Neural progenitor cell (in vitro differentiated cells): ENCODE measurements at regions not wholly inside any gene's neighbourhood (a gene's known extent, or its start where the extent isn't known, plus 50 kb on each side); places are given as distances from the start of the nearest gene placed in this dataset.

Experiments
- DNase-seq: peaks from one replicate; pipeline ENCODE4 v3.0.0-alpha.2; 2016; ENCODE audit warnings: low spot score
- H2AFZ ChIP-seq: fragments of 200-600 bp; sonication (generic); replicated peaks from 2 replicates; pipeline ENCODE4 v1.6.1; 2016; ENCODE audit warnings: antibody characterized with exemption
- H3F3A ChIP-seq: fragments of 200-600 bp; sonication (generic); 2 replicates; pipeline ENCODE4 v1.6.1; 2016; ENCODE audit warnings: antibody characterized with exemption, low read depth
- H3K27ac ChIP-seq: fragments of 200-600 bp; sonication (generic); 2 replicates; pipeline ENCODE4 v1.5.1; 2016; ENCODE audit warnings: mild to moderate bottlenecking
- H3K27me3 ChIP-seq: fragments of 200-600 bp; sonication (generic); 2 replicates; pipeline ENCODE4 v1.6.1; 2016; ENCODE audit warnings: mild to moderate bottlenecking, moderate library complexity
- H3K36me3 ChIP-seq: fragments of 200-600 bp; sonication (generic); 2 replicates; pipeline ENCODE4 v1.5.1; 2016
- H3K4me1 ChIP-seq: fragments of 200-600 bp; sonication (generic); 2 replicates; pipeline ENCODE4 v1.6.1; 2016; ENCODE audit warnings: mixed run types
- H3K4me2 ChIP-seq: fragments of 200-600 bp; sonication (generic); 2 replicates; pipeline ENCODE4 v1.6.1; 2016
- H3K4me3 ChIP-seq: fragments of 200-600 bp; sonication (generic); 2 replicates; pipeline ENCODE4 v1.5.1; 2016
- H3K79me2 ChIP-seq: fragments of 200-600 bp; sonication (generic); 2 replicates; pipeline ENCODE4 v1.6.1; 2016; ENCODE audit warnings: low read depth
- H3K9ac ChIP-seq: fragments of 200-600 bp; sonication (generic); 2 replicates; pipeline ENCODE4 v1.6.1; 2016
- H3K9me3 ChIP-seq: fragments of 200-600 bp; sonication (generic); 2 replicates; pipeline ENCODE4 v1.5.1; 2016; ENCODE audit warnings: low read depth
- H4K20me1 ChIP-seq: fragments of 200-600 bp; sonication (generic); 2 replicates; pipeline ENCODE4 v1.6.1; 2016; ENCODE audit warnings: low read depth
- H3K27ac Mint-ChIP-seq: 3 replicates; pipeline ENCODE4 v1.8.0; 2021; ENCODE audit warnings: mixed read lengths
- H3K27me3 Mint-ChIP-seq: 2 replicates; pipeline ENCODE4 v1.8.0; 2022; ENCODE audit warnings: low read depth, mild to moderate bottlenecking, inconsistent platforms, moderate library complexity, mixed read lengths; ENCODE audit not compliant: insufficient read depth
- H3K36me3 Mint-ChIP-seq: 3 replicates; pipeline ENCODE4 v1.8.0; 2021; ENCODE audit warnings: mixed read lengths
- H3K4me1 Mint-ChIP-seq: 3 replicates; pipeline ENCODE4 v1.8.0; 2021; ENCODE audit warnings: mixed read lengths
- H3K4me3 Mint-ChIP-seq: 3 replicates; pipeline ENCODE4 v1.8.0; 2021; ENCODE audit warnings: mild to moderate bottlenecking, moderate library complexity, mixed read lengths
- H3K9me3 Mint-ChIP-seq: 3 replicates; pipeline ENCODE4 v1.8.0; 2020; ENCODE audit warnings: mixed read lengths
- EZH2 ChIP-seq: fragments of 200-600 bp; sonication (generic); IDR thresholded peaks from 2 replicates; pipeline ENCODE4 v1.6.1; 2017; ENCODE audit warnings: antibody characterized with exemption, mild to moderate bottlenecking, moderate library complexity
- EZH2phosphoT487 ChIP-seq: fragments of 200-600 bp; sonication (generic); IDR thresholded peaks from 2 replicates; pipeline ENCODE4 v1.6.1; 2017; ENCODE audit warnings: antibody characterized with exemption
- TF ChIP-seq, protein P1 (sequence below): fragments of 200-600 bp; sonication (generic); IDR thresholded peaks from 2 replicates; pipeline ENCODE4 v1.5.1; 2017; ENCODE audit warnings: antibody characterized with exemption, mild to moderate bottlenecking

DNA sequence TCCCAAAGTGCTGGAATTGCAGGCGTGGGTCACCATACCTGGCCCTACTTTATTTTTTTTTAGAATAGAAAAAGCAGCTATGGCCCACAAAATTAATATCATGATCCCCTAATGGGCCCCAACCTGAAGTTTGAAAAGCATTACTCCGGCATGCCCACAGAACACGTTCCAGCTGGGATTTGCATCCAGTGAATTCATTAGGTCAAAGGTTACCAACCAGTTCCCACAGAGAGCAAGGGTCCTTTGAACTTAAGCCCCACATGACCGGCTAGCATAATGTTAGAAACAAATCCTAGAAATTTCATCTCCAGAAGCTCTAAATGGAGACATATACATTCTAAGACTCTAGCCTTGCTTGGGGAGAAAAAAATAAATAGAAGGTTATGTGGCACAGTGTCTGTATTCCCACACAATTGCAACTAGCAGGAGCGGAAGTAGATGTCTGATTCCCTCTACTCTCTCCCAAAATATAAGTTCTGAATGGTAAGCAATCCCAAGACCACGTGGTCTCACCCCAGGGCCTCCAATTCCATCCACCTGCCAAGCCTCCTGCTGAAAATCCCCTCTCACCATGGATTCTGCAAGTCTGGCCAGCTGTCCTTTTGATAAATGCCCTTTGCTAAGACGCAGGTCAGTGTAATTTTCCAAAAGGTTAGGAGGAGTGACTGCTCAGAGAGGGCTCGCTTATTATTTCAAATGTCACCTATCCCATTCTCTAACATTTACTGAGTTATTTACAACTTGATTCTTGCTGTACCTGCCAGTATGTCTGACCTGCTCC, 395.8 kb downstream of the NPIPA8 start:
- DNase-seq: no peak
- no peak for TF ChIP-seq EZH2
- TF ChIP-seq EZH2phosphoT487: no peak
- TF ChIP-seq, protein P1, sequence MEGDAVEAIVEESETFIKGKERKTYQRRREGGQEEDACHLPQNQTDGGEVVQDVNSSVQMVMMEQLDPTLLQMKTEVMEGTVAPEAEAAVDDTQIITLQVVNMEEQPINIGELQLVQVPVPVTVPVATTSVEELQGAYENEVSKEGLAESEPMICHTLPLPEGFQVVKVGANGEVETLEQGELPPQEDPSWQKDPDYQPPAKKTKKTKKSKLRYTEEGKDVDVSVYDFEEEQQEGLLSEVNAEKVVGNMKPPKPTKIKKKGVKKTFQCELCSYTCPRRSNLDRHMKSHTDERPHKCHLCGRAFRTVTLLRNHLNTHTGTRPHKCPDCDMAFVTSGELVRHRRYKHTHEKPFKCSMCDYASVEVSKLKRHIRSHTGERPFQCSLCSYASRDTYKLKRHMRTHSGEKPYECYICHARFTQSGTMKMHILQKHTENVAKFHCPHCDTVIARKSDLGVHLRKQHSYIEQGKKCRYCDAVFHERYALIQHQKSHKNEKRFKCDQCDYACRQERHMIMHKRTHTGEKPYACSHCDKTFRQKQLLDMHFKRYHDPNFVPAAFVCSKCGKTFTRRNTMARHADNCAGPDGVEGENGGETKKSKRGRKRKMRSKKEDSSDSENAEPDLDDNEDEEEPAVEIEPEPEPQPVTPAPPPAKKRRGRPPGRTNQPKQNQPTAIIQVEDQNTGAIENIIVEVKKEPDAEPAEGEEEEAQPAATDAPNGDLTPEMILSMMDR: no peak
- Mint-ChIP-seq H3K4me1 (peaks cover 29% of the 10 kb centered on the region), H3K36me3 (no peaks in the 10 kb centered on the region), H3K9me3 (peaks cover 5% of the 10 kb centered on the region), H3K4me3 (peak overlapping the region; percentile 4), H3K27ac (peak overlapping the region; percentile 75), H3K27me3 (peaks cover 6% of the 10 kb centered on the region)
- Histone ChIP-seq H3K4me1 (peaks cover 24% of the 10 kb centered on the region), H3F3A (peaks cover 11% of the 10 kb centered on the region), H3K36me3 (no peaks in the 10 kb centered on the region), H3K79me2 (no peaks in the 10 kb centered on the region), H3K27me3 (no peaks in the 10 kb centered on the region), H3K27ac (peak overlapping the region; percentile 5), H4K20me1 (no peaks in the 10 kb centered on the region), H3K9me3 (no peaks in the 10 kb centered on the region), H3K4me2 (peak overlapping the region; percentile 48), H2AFZ (no peak overlapping the region), H3K4me3 (no peak overlapping the region), H3K9ac (no peak overlapping the region)

DNA sequence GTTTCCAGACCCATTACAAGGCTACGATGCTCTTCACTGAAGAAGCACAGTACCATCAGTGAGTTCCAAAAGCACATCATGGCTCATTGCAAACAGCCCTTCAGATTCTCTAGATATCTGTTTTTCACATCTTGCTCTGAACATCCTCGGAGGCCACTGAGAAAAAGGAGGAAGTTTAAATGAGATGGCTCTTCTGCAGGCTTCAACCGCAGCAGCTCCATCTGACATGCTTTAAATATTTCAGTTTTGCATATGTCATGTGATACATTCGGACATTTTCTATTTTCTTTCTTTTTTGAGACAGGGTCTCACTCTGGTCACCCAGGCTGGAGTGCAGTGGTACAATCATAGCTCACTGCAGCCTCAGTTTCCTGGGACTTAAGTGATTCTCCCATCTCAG, 396.8 kb downstream of the NPIPA8 start:
- H3K9ac ChIP-seq: no peak overlapping the region
- H3K9me3 ChIP-seq: no peaks in the 10 kb centered on the region
- TF ChIP-seq, protein P1: no peak
- TF ChIP-seq EZH2: no peak
- no peak for TF ChIP-seq EZH2phosphoT487
- no peaks in the 10 kb centered on the region for H3K27me3 ChIP-seq
- Mint-ChIP-seq H3K4me3 (no peak overlapping the region), H3K27me3 (peaks cover 6% of the 10 kb centered on the region), H3K4me1 (peaks cover 30% of the 10 kb centered on the region), H3K27ac (peak overlapping the region; percentile 74), H3K36me3 (no peaks in the 10 kb centered on the region), H3K9me3 (peaks cover 5% of the 10 kb centered on the region)
- peaks cover 11% of the 10 kb centered on the region for H3F3A ChIP-seq
- H3K27ac ChIP-seq: no peak overlapping the region
- DNase-seq: no peak
- no peak overlapping the region for H2AFZ ChIP-seq
- H3K79me2 ChIP-seq: no peaks in the 10 kb centered on the region
- no peak overlapping the region for H3K4me3 ChIP-seq
- H4K20me1 ChIP-seq: no peaks in the 10 kb centered on the region
- no peaks in the 10 kb centered on the region for H3K36me3 ChIP-seq
- no peak overlapping the region for H3K4me2 ChIP-seq
- peaks cover 24% of the 10 kb centered on the region for H3K4me1 ChIP-seq

DNA sequence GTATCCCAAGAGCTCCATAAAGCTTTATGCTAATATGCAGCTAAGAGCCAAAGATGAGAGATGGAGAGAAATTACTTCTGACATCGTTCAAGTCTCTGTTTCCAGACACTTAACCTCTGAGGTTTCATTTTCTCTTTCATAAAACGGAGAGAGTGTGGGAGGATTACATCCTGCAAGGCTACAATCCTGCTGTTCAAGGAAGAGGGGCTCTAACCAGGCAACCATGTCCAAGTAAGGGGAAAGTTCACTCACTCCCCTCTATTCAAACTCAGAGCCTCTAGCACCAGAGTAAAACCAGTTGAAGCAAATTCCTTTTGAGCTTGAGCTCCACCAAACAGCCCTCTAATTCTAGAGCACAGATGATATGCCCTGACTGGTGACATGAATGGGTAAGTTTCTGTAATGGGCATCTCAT, 397.4 kb downstream of the NPIPA8 start:
- peak overlapping the region; percentile 74 for H3K27ac Mint-ChIP-seq
- Histone ChIP-seq H3K27ac (no peak overlapping the region), H3K27me3 (no peaks in the 10 kb centered on the region), H3F3A (peaks cover 11% of the 10 kb centered on the region), H3K4me2 (no peak overlapping the region), H3K4me1 (peaks cover 24% of the 10 kb centered on the region), H3K9ac (no peak overlapping the region), H3K36me3 (no peaks in the 10 kb centered on the region), H2AFZ (peak overlapping the region; percentile 55), H3K4me3 (no peak overlapping the region), H3K9me3 (no peaks in the 10 kb centered on the region), H4K20me1 (no peaks in the 10 kb centered on the region), H3K79me2 (no peaks in the 10 kb centered on the region)
- H3K9me3 Mint-ChIP-seq: peaks cover 5% of the 10 kb centered on the region
- no peak for TF ChIP-seq EZH2phosphoT487
- no peak for TF ChIP-seq EZH2
- TF ChIP-seq, protein P1: no peak
- no peak overlapping the region for H3K4me3 Mint-ChIP-seq
- peaks cover 6% of the 10 kb centered on the region for H3K27me3 Mint-ChIP-seq
- no peak for DNase-seq
- peaks cover 36% of the 10 kb centered on the region for H3K4me1 Mint-ChIP-seq
- no peaks in the 10 kb centered on the region for H3K36me3 Mint-ChIP-seq
